GM12864 (cell line): ENCODE measurements at regions not wholly inside any gene's neighbourhood (a gene's known extent, or its start where the extent isn't known, plus 50 kb on each side); places are given as distances from the start of the nearest gene placed in this dataset.

ENCODE experiments used
- DNase-seq: peaks from one replicate; pipeline ENCODE4 v3.0.0-alpha.2; 2011; ENCODE audit warnings: low read depth
- H3K4me3 ChIP-seq: 2 replicates; pipeline ENCODE4 v1.5.1; 2011; ENCODE audit warnings: mild to moderate bottlenecking, low read depth, low read length, control low read depth
- TF ChIP-seq, protein P1 (sequence below): IDR thresholded peaks from 2 replicates; pipeline ENCODE4 v1.5.1; 2011; ENCODE audit warnings: low read depth, mild to moderate bottlenecking, moderate library complexity, low read length, control low read depth, inconsistent platforms; ENCODE audit errors: missing control alignments

DNA sequence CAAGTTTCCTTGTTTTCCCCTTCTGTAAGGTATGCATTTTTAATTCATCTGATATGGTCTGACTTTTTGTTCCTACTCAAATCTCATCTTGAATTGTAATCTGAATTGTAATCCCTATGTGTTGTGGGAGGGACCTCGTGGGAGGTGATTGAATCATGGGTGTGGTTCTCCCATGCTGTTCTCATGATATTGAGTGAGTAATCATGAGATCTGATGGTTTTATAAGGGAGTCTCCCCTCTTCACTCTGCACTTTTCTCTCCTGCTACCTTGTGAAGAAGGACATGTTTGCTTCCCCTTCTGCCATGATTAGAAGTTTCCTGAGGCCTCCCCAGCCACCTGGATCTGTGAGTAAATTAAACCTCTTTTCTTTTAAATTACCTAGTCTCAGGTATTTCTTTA is 476.1 kb downstream of the LPIN1 start:
- H3K4me3 ChIP-seq, result no peak overlapping the region
- no peak for DNase-seq

DNA sequence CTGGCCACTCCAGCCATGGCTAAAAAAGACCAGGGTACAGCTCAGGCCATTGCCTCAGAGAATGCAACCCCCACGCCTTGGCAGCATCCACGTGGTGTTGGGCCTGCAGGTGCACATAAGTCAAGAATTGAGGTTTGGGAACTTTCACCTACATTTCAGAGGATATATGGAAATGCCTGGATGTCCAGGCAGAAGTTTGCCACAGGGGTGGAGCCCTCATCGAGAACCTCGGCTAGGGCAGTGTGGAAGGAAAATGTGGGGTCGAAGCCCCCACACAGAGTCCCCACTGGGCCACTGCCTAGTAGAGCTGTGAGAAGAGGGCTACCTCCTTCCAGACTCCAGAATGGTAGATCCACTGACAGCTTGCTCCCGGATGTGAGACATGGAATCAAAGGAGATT is 477.3 kb downstream of the LPIN1 start:
- no peak for DNase-seq
- TF ChIP-seq, protein P1, sequence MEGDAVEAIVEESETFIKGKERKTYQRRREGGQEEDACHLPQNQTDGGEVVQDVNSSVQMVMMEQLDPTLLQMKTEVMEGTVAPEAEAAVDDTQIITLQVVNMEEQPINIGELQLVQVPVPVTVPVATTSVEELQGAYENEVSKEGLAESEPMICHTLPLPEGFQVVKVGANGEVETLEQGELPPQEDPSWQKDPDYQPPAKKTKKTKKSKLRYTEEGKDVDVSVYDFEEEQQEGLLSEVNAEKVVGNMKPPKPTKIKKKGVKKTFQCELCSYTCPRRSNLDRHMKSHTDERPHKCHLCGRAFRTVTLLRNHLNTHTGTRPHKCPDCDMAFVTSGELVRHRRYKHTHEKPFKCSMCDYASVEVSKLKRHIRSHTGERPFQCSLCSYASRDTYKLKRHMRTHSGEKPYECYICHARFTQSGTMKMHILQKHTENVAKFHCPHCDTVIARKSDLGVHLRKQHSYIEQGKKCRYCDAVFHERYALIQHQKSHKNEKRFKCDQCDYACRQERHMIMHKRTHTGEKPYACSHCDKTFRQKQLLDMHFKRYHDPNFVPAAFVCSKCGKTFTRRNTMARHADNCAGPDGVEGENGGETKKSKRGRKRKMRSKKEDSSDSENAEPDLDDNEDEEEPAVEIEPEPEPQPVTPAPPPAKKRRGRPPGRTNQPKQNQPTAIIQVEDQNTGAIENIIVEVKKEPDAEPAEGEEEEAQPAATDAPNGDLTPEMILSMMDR, result no peak

More for the DNA sequence above, 476.1 kb downstream of the LPIN1 start:
- TF ChIP-seq, protein P1, result no peak

DNA sequence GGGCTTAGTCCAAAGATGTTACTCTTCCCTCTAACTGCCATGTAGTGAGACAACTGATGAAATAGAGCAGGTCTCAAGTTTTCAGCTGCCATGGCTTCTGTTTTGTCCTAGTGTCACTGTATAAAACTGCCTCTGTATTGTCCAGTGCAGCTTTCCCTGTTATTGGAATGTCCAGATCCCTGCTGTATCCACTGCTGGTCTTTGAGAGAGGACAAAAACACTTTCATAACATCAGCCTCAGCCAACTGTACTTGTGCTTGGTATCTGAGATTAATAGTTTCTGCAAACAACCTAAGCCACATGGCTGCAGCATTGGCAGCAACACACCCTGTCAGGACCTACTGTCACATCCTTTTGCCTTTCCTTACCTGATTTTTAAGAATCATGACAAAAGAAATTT is 480.2 kb downstream of the LPIN1 start:
- TF ChIP-seq, protein P1, result no peak
- no peak overlapping the region for H3K4me3 ChIP-seq
- DNase-seq, result no peak

More for the DNA sequence above, 477.3 kb downstream of the LPIN1 start:
- H3K4me3 ChIP-seq, result no peak overlapping the region

DNA sequence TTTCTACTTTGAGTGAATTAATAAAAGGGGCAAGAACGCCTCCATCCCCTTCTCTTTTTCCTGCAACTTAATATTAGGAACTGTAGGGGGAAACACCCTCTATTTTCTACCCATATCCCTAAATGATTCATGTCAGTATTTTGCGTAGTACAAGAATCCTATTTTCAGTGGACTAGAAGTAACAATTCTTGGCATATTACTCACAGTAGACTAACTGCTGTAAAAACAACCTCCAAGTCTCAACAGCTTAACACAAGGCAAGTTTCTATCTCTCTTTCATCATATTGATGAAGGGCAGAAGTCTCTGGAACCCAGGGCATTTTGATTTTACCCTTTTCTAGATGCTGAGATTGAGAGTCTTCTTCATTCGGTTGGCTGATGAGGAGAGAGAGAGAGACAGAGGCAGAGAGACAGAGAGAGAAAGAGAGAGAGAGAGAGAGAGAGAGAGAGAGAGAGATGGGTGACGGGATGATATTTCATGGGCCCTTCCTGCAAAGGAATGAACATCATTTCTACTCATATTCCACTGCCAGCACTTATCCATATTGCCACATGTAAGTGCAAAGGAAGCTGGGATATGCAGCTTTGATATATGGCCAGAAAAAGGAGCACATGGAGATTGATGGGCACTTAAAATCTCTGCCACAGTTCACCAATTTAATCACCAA is 481.6 kb downstream of the LPIN1 start:
- no peak for DNase-seq
- no peak overlapping the region for H3K4me3 ChIP-seq
- TF ChIP-seq, protein P1, result no peak

DNA sequence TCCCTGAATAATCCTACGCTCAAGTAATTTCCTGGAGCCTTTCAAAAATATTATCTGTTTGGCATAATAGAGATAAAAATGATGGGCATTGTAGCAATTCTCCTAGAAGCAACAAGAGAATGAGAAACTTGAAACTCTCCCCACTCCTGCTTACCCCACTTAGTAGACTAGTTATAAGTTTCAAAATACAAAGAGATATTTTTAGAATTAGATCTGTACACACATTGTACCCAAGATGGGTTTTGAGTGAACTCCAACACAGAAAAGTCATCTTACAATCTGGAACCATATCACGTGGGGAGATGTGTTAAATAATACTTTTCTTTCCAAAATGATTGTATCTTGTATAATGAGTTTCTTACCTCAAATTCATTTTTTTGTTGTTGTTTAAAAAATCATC is 484.9 kb downstream of the LPIN1 start:
- TF ChIP-seq, protein P1, result no peak
- no peak overlapping the region for H3K4me3 ChIP-seq
- no peak for DNase-seq

DNA sequence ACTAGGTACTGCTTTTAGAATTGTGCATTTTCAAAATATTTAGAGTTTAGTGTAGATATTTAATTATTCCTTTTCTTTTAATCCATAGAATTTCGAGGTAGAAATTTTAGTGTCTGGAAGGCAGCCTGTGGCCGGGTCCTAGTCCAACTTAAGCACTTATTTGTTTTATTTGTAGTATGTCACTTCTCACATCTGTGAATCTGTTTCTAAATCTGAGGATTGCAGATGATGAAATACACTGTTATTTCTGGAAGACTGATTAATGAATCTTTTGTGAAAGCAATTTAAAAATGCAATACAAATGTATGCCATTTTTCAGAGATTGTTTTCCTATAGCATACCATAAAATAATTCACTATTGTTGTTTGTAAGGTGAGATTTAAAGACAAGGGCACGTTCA is 483.9 kb upstream of the TRIB2 start:
- no peak for DNase-seq
- TF ChIP-seq, protein P1, result no peak
- no peak overlapping the region for H3K4me3 ChIP-seq

DNA sequence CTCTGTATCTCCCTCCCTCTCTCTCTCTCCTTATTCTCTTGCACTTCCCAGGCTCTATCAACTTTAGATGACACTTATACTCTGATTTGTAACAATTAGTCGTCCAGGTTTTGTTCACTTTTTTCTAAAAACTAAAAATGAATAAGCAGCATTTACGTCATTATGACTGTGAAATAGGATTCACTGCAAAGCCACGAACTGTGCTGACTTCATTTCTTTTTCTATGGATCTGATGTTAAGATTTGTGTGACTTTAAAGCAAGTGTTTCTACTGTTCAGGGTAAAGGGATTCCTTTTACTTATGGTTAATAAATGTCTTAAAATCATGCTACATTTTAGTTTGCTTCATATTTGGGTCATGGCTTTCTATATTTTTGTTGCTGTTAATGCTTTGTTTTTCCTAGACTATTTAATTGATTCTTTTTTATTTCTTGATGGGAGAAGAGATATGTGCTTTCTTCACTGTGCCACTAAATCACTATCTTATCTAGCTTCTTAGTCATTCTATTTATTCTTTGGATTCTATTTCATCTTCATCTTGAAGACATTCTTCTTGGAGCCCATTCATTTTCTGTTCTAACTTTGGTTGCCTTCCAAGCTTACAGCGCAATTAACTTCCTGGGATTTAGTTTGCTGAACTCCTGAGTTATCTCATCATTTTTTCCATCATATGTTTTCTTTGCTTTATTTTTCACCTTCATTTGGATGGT is 480.4 kb upstream of the TRIB2 start:
- no peak overlapping the region for H3K4me3 ChIP-seq
- TF ChIP-seq, protein P1, result no peak
- no peak for DNase-seq
